ENCODE measurements at regions not wholly inside any gene's neighbourhood (a gene's known extent, or its start where the extent isn't known, plus 50 kb on each side); places are given as distances from the start of the nearest gene placed in this dataset.

DNA sequence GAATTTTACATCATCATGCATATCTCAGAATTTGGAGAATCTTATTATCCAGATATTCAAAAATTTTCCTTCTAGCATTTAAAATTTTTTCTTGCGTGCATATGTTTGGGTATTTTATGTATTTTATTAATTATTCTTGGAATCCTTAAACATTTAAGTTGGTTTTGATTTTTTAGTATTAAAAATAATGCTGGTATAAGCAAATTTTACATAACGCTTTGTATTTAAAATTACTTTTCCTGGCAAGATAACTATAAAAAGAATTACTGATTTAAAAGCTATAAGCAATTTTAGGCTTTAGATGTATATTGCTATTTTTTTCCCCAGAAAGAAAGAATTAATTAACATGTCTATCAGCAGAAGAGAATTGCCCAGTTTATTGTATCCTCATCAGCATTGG, 224.6 kb upstream of the STXBP6 start:
- no peaks in the 10 kb centered on the region for H3K79me2 ChIP-seq
- H3K4me3 ChIP-seq (ENCODE audit: low read depth, low read length) = no peak overlapping the region
- no peak overlapping the region for H3K27ac ChIP-seq
- H2AFZ ChIP-seq = no peak overlapping the region
- H3K9ac ChIP-seq = no peak overlapping the region
- TF ChIP-seq, protein P1, sequence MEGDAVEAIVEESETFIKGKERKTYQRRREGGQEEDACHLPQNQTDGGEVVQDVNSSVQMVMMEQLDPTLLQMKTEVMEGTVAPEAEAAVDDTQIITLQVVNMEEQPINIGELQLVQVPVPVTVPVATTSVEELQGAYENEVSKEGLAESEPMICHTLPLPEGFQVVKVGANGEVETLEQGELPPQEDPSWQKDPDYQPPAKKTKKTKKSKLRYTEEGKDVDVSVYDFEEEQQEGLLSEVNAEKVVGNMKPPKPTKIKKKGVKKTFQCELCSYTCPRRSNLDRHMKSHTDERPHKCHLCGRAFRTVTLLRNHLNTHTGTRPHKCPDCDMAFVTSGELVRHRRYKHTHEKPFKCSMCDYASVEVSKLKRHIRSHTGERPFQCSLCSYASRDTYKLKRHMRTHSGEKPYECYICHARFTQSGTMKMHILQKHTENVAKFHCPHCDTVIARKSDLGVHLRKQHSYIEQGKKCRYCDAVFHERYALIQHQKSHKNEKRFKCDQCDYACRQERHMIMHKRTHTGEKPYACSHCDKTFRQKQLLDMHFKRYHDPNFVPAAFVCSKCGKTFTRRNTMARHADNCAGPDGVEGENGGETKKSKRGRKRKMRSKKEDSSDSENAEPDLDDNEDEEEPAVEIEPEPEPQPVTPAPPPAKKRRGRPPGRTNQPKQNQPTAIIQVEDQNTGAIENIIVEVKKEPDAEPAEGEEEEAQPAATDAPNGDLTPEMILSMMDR (IDR thresholded peaks at IDR 0.05) = no peak
- H3K9me3 ChIP-seq (ENCODE audit: control insufficient read depth, low read length) = no peaks in the 10 kb centered on the region
- no peaks in the 10 kb centered on the region for H3K36me3 ChIP-seq (ENCODE audit: control insufficient read depth, insufficient read depth, low read length)
- no peaks in the 10 kb centered on the region for H3K27me3 ChIP-seq (ENCODE audit: control insufficient read depth, insufficient read depth, low read length)
- H3K4me2 ChIP-seq (ENCODE audit: low read length) = no peak overlapping the region
- no peaks in the 10 kb centered on the region for H3K4me1 ChIP-seq

DNA sequence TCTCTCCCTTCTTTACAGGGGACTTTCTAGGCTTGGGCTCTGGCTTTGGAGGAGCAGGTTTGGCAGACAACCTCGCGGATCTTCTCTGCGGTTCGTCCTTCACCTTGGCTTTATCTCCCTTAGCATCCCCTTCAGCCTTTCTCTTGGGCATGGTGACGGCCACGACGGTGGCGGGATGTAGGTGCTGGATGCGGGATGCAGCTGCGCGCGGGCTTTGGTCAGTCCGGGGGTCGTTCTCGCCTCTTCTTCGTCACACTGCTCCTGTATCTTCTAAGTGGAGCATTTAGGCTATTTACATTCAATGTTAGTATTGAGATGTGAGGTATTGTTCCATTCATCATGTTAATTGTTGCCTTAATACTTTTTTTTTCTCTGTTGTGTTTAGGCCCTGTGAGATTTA, 217.2 kb upstream of the STXBP6 start:
- TF ChIP-seq, protein P1 (IDR thresholded peaks at IDR 0.05) = no peak

GRCh38 chr14:25259470-25259869, 209.5 kb upstream of the STXBP6 start:
- Histone ChIP-seq H3K79me2 (no peaks in the 10 kb centered on the region), H3K27me3 (ENCODE audit: control insufficient read depth, insufficient read depth, low read length) (no peaks in the 10 kb centered on the region), H3K9me3 (ENCODE audit: control insufficient read depth, low read length) (no peaks in the 10 kb centered on the region), H3K4me3 (ENCODE audit: low read depth, low read length) (no peak overlapping the region), H3K27ac (no peak overlapping the region), H3K9ac (no peak overlapping the region), H3K4me1 (no peaks in the 10 kb centered on the region), H2AFZ (no peak overlapping the region), H3K36me3 (ENCODE audit: control insufficient read depth, insufficient read depth, low read length) (no peaks in the 10 kb centered on the region), H3K4me2 (ENCODE audit: low read length) (no peak overlapping the region)
- TF ChIP-seq, protein P1 (IDR thresholded peaks at IDR 0.05) = no peak

More for the DNA sequence above, 217.2 kb upstream of the STXBP6 start:
- Histone ChIP-seq H3K27me3 (ENCODE audit: control insufficient read depth, insufficient read depth, low read length) (no peaks in the 10 kb centered on the region), H2AFZ (no peak overlapping the region), H3K36me3 (ENCODE audit: control insufficient read depth, insufficient read depth, low read length) (no peaks in the 10 kb centered on the region), H3K4me1 (no peaks in the 10 kb centered on the region), H3K4me3 (ENCODE audit: low read depth, low read length) (no peak overlapping the region), H3K27ac (no peak overlapping the region), H3K79me2 (no peaks in the 10 kb centered on the region), H3K4me2 (ENCODE audit: low read length) (no peak overlapping the region), H3K9me3 (ENCODE audit: control insufficient read depth, low read length) (no peaks in the 10 kb centered on the region), H3K9ac (no peak overlapping the region)

GRCh38 chr14:25252793-25253192, 202.8 kb upstream of the STXBP6 start:
- no peak overlapping the region for H2AFZ ChIP-seq
- no peak overlapping the region for H3K9ac ChIP-seq
- H3K27ac ChIP-seq = no peak overlapping the region
- no peak overlapping the region for H3K4me2 ChIP-seq (ENCODE audit: low read length)
- H3K36me3 ChIP-seq (ENCODE audit: control insufficient read depth, insufficient read depth, low read length) = no peaks in the 10 kb centered on the region
- TF ChIP-seq, protein P1 (IDR thresholded peaks at IDR 0.05) = no peak
- H3K4me3 ChIP-seq (ENCODE audit: low read depth, low read length) = no peak overlapping the region
- H3K9me3 ChIP-seq (ENCODE audit: control insufficient read depth, low read length) = no peaks in the 10 kb centered on the region
- no peaks in the 10 kb centered on the region for H3K4me1 ChIP-seq
- H3K79me2 ChIP-seq = no peaks in the 10 kb centered on the region
- H3K27me3 ChIP-seq (ENCODE audit: control insufficient read depth, insufficient read depth, low read length) = no peaks in the 10 kb centered on the region

DNA sequence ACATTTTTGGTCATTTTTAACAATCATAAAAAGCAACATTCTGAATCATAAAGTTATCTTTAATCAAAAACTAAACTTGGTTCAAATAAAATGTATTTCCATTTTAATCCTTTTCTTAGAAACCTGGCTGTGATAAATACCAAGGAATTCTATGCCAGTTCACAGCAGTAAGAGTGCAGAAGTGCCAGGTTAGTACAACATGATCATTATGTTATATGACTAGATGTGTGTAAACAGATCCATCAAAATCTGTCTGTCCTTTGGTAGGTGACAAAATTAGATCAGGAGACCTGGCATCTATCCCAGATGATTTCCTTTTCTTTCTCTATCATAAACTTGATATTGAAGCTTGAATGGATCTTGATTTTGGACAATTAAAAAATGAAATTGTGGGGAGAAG, 200.6 kb upstream of the STXBP6 start:
- H3K9me3 ChIP-seq (ENCODE audit: control insufficient read depth, low read length) = no peaks in the 10 kb centered on the region
- H3K36me3 ChIP-seq (ENCODE audit: control insufficient read depth, insufficient read depth, low read length) = no peaks in the 10 kb centered on the region
- TF ChIP-seq, protein P1 (IDR thresholded peaks at IDR 0.05) = no peak
- no peaks in the 10 kb centered on the region for H3K79me2 ChIP-seq
- H3K4me2 ChIP-seq (ENCODE audit: low read length) = no peak overlapping the region
- no peak overlapping the region for H3K9ac ChIP-seq
- H3K27ac ChIP-seq = no peak overlapping the region
- no peak overlapping the region for H3K4me3 ChIP-seq (ENCODE audit: low read depth, low read length)
- no peaks in the 10 kb centered on the region for H3K4me1 ChIP-seq
- no peaks in the 10 kb centered on the region for H3K27me3 ChIP-seq (ENCODE audit: control insufficient read depth, insufficient read depth, low read length)
- H2AFZ ChIP-seq = no peak overlapping the region

Measured in parathyroid adenoma (tissue), 2 donors.